NCI-H82 treated with DMSO at 0.1 percent for 48 hours (cell line): ENCODE measurements at regions not wholly inside any gene's neighbourhood (a gene's known extent, or its start where the extent isn't known, plus 50 kb on each side); places are given as distances from the start of the nearest gene placed in this dataset.
A peak's percentile ranks its signal among the peaks of the same experiment; 100 is the strongest.

Experiments
- DNase-seq: peaks from one replicate; lab custom pipeline; 2025; ENCODE audit not compliant: unreplicated experiment; lab: John Stamatoyannopoulos, UW

- DNase-seq: no peak
These were observed 219.0 kb downstream of the PTEN start for GRCh38 chr10:88082391-88082790.

GRCh38 chr10:88082806-88083596 is 219.6 kb downstream of the PTEN start:
- DNase-seq: no peak

- no peak for DNase-seq
These were observed 220.2 kb downstream of the PTEN start for GRCh38 chr10:88083597-88083989.

DNA sequence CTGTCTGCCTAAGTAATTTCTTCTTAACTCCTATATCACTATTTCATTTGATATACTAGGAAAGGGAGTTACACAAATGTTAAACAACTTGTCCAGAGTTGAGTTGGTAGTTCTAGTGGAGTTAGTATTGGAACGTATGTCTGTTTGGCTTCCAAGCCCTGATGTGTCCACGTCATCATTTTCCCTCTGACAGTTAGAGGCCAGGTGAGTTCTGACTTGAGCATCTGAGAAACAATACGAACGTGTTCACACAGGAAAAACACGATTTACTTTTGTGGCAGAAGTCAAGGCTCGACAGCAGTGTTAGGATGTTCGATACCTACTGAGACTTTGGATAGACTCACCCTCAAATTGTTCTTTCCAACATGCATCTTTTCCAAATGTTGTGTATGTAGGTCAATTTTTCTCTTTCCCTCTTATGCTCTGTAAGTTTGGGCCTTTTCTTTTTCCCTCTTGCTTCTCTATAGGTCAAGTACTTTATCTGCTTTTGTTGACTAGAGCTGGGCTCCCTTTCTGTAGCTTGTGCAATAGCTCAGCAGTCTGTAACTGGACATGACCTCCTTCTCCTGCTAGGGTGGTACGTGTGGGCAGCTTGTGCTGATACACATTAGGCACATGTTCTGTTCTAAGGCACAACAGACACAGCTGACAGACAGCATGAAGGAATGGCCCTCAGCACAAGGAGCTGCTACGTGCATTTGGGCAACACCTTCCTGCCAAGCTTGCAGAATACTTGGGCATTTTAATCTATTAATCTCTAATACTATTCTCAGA is 222.9 kb downstream of the PTEN start:
- no peak for DNase-seq

DNA sequence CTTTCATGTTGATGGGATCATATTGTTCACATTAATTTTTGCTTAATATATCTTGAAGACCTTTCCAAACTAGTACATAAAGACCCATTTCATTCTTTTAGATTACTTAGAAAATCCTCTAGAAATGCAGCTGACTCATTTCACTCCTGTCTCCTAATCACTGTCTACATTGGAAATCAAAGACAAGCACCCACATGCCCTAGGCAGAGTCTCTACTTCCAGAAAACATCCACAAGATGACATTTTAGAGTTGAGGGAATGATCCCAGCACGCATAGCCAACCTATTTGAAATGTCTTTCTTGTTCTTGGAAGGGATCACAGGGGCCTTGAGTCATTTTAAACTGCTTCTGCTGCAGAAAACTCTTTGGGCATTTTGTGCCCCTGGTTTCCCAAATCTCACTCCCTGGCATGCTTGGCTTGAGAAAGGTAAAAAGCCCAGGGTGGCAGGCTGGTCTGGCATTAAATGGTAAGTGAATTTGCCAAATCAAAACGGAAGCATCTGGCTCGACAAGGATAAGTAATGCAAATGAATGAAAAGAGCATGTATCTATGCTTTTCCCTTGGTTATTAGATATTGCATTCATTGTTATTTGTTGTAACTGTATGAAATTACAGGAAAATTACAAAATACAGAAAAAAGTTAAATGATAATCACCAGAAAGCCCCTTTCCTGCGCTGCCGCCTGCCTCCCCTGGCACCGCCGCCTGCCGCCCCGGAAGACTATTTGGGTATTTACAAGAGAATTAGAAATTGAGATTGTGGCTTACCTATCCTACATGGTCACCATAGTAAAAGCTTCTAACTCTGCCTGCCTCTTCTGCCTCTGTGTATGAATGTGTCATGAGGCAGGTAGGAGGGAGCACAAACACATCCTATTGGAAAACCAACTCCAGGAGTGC is 225.3 kb downstream of the PTEN start:
- DNase-seq: no peak

- DNase-seq: no peak
These were observed 226.1 kb downstream of the PTEN start for GRCh38 chr10:88089498-88089897.

DNA sequence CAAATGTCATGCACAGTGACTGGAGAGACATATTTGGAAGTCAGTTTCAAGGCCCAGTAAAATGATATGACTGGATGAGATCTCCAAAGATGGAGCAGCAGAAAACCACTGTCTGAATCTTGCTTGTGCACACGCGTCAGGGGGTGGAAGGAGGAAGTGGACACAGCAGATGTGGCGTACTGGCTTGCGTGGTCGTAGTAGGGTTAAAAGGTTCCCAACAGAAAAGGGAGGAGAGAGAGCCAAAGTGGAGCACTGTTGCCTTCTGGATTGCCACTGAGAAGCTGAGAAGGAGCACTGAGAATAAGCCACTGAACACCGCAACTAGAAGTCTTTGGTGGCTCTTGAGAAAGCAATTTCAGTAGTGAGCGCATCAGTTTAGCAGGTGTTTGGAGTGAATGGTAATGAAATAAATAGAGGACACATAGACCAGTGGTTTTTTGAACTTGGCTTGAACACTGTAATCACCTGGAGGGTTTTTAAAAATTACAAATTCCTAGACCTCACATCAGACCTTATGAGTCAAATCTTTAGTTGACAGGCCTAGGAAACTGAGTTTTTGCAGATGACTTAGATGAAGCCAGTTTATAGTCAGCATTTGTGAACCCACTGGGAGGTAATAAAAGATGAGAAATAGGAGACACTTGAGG is 227.3 kb downstream of the PTEN start:
- no peak for DNase-seq

- no peak for DNase-seq
These were observed 228.2 kb downstream of the PTEN start for GRCh38 chr10:88091490-88092061.

DNA sequence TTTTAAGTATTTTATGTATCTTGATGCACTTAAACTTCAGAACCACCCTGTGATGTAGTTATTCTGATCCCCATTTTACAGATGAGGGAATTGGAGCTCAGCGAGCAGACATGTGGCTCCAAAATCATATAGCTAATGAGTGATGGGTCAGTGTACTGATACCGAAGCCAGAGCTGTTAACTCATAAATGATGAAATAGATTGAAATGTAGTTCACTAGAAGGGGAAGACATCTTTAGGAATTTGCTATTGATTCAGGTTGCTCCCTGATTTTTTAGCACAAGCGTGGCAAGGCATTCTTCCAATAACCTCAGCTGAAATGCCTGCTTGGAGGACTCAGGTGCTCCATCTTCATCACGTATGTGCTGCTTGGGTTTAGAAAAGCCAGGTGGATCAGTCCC is 228.8 kb downstream of the PTEN start:
- DNase-seq: no peak

DNA sequence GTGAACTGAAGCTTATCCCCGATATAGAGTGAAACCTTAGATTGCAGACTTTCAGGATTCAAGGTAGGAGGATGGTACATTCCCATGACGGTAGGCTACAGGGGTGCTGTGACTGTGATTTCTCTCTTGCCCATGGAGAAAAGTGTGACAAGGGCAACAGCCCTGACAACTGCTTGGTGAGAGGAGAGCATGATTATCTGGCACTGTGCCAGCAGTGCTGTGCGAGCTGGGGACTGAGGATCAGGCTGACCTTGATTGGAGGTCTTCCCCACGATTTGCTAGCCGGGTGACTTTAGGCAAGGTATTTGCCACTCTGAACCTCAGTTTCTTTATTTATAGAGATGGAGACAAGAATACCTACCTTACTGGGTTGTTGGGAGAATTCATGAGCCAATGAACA is 229.5 kb downstream of the PTEN start:
- peak; percentile 41 for DNase-seq

DNA sequence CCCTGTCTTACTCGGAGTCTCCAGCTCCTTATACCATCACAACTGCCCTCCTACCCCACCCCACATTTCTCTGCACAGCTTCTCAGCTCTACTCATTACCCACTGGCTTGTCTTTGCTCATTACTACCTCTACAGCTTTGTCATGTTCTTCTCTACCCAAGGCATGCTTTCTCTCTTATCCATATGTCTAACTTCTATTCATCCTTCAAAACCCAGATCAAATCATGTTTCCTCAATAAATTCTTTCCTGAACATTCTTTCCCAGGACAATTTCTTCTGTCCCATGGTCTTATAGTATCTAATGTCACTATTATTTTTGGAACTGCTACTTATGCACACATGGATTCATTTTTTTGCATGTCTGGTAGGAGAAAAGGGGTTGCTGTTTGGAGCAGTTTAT is 231.4 kb downstream of the PTEN start:
- no peak for DNase-seq

DNA sequence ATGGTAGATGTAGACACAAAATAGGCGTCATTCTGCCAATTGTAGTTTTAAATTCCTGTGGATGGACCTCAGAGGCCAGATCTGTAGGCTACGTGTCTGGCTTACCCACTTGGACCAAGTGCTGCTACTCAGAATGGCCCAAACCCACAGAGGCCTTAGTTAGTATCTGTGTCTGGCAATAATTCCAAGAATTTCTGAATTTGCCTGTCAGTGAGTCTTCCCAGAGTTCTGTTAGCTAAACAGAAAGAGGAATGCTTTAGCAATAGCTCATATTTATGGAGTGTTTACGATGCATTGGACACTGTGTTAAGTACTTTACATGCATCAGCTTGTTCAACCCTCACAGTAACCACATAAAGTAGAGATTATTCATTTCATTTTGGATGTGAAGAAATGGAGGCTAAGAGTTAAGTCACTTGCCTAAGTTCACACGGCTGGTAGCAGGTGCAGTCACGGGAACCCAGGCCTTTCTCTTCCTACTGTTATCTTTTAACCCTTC is 231.8 kb downstream of the PTEN start:
- no peak for DNase-seq

DNA sequence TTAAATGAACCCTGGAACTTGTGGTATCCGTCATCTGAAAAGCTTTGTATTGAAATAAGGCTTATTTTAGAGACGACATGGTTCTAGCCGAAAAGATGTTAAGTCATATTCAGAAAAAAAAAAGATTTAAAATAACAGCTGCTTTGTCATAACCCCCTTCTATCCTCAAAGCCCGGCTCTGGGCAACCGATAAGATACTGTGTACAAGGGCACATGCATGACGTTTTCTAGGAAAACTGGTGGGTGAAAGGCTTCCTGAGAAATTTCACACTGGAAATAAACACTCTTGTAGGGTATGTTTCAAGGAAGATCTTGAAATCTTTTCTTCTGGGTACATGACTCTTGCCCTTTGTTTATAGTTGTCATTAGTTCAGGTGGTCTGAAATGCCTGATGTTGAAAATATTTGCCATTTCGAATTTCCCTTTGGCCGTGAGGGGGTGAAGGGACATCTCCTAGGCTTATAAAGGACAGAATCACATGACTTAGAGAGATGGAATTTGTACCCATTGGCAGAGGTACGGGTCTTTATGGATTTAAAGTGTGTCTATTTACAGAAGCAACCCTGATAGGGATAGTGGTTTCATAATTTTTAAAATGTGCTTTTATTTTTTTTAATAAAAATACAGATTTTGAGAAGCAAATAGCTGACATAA is 232.5 kb downstream of the PTEN start:
- DNase-seq: no peak

DNA sequence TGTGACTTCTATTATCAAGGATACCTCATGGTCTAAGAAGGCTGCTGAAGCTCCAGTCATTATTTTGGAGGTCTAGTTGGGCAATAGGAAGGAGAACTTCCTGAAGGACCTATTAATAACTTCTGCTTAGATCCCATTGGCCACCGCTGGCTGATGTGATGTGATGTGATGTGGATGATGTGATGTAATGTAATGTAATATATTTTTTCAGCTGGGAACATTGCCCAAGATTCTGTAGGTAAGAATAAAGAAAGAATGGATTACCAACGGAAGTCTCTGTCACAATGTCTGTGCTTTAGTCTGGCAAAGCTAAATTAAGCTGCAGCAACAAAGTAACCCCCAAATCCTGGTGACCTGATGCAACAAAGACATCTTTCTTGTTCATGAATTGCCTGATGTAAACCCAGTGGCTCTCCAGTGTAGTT is 233.7 kb downstream of the PTEN start:
- no peak for DNase-seq

GRCh38 chr10:88097536-88097935 is 234.1 kb downstream of the PTEN start:
- DNase-seq: no peak

DNA sequence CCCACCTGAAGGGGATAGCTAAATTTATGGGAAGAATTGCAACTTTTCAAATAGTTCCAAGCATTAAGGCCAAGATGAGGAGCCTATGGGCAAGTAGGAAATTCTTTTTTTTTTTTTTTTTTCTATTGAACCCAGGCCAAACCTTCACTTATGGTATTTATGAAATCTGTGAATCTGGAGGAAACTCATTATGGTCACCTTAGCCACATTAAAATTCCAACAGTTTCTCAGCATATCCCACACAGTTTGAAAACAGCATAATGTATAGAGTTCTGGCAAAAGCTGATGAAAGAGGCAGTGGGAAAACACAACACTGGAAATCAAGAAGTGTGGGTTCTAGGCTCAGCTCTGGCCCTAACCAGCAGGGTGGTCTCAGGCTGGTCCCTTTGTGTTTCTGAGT is 236.9 kb downstream of the PTEN start:
- DNase-seq: no peak

- DNase-seq: no peak
These were observed 238.2 kb downstream of the PTEN start for GRCh38 chr10:88101666-88102065.

DNA sequence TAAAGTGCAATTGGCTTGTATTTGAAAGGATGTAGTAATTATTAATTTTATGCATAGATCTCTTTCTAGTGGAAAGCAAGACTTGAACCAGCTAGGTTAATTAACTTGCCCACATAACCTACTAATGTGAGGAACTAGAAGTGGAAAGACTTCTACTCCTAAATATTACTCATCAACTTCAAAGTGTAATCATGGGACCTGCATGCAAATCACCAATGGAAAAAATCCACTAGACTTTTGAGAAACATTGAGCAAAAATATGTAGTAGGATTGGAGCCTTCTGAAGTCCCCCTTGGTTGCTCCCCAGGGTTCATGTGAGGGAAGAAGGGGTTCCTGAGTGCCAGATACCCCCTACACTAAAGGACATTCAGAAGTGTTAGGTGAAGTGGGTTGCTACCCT is 240.2 kb downstream of the PTEN start:
- no peak for DNase-seq

GRCh38 chr10:88104223-88104622 is 240.8 kb downstream of the PTEN start:
- no peak for DNase-seq

DNA sequence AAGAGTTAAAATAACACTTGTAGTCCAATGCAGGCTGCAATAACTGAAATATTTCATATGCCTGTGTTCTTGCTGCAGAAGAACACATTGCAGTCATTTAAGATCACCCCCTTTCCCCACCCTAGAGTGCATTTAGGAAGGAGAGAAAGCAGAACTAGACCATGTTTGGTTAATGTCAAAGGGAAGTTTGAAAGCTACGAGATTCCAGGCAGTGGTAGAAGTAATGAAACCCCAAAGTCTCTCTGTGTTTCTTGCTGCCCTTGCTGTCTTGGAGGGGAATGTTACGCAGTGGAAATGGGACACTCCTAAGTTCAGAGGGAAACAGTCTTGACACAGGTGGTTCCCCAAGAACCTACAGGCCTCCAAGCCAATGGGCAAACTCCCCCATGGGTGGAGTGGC is 242.9 kb downstream of the PTEN start:
- DNase-seq: no peak
